ENCODE measurements at regions not wholly inside any gene's neighbourhood (a gene's known extent, or its start where the extent isn't known, plus 50 kb on each side); places are given as distances from the start of the nearest gene placed in this dataset.

GRCh38 chr3:168612671-168613070, 516.9 kb upstream of the GOLIM4 start:
- POLR2A ChIA-PET: no interaction called here
- CTCF ChIA-PET: interaction anchor here (1.7 kb wide), 1 partner anchor 234 kb away, joined by 5 read pairs; no protein-coding TSS in a partner anchor

GRCh38 chr3:168611826-168612225, 516.1 kb upstream of the GOLIM4 start:
- ATAC-seq (peak; percentile 43; the same call in 1 of the 2 replicates), DNase-seq (ENCODE audit: low spot score) (no peak)
- peaks cover 3% of the 10 kb centered on the region; the same call in 1 of the 2 replicates for H3K36me3 Mint-ChIP-seq
- TF ChIP-seq ZNF219 (CRISPR knock-in tag; IDR thresholded peaks at IDR 0.05; ENCODE audit: borderline replicate concordance) (no peak), PREB (CRISPR knock-in tag; IDR thresholded peaks at IDR 0.05; ENCODE audit: borderline replicate concordance) (no peak), NR3C1 (CRISPR knock-in tag; conservative IDR thresholded peaks at IDR 0.05; ENCODE audit: low read depth) (no peak), ARID4B (CRISPR knock-in tag; IDR thresholded peaks at IDR 0.05; ENCODE audit: borderline replicate concordance) (no peak), ZNF671 (CRISPR knock-in tag; IDR thresholded peaks at IDR 0.05) (no peak), ZNF416 (CRISPR knock-in tag; IDR thresholded peaks at IDR 0.05) (no peak), ZNF138 (CRISPR knock-in tag; conservative IDR thresholded peaks at IDR 0.05) (no peak), CREB1 (CRISPR knock-in tag; IDR thresholded peaks at IDR 0.05) (no peak), RORB (CRISPR knock-in tag; IDR thresholded peaks at IDR 0.05) (no peak), ELF4 (CRISPR knock-in tag; IDR thresholded peaks at IDR 0.05; ENCODE audit: low read depth) (no peak), FOXK1 (CRISPR knock-in tag; IDR thresholded peaks at IDR 0.05) (no peak), NFE2L1 (CRISPR knock-in tag; IDR thresholded peaks at IDR 0.05) (no peak), NFATC4 (CRISPR knock-in tag; IDR thresholded peaks at IDR 0.05) (no peak), ERG (CRISPR knock-in tag; IDR thresholded peaks at IDR 0.05) (no peak), GABPB1 (CRISPR knock-in tag; IDR thresholded peaks at IDR 0.05) (no peak)
- TF ChIP-seq, protein P1, sequence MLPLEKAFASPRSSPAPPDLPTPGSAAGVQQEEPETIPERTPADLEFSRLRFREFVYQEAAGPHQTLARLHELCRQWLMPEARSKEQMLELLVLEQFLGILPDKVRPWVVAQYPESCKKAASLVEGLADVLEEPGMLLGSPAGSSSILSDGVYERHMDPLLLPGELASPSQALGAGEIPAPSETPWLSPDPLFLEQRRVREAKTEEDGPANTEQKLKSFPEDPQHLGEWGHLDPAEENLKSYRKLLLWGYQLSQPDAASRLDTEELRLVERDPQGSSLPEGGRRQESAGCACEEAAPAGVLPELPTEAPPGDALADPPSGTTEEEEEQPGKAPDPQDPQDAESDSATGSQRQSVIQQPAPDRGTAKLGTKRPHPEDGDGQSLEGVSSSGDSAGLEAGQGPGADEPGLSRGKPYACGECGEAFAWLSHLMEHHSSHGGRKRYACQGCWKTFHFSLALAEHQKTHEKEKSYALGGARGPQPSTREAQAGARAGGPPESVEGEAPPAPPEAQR (CRISPR knock-in tag; IDR thresholded peaks at IDR 0.05): no peak
- TF ChIP-seq, protein P2, sequence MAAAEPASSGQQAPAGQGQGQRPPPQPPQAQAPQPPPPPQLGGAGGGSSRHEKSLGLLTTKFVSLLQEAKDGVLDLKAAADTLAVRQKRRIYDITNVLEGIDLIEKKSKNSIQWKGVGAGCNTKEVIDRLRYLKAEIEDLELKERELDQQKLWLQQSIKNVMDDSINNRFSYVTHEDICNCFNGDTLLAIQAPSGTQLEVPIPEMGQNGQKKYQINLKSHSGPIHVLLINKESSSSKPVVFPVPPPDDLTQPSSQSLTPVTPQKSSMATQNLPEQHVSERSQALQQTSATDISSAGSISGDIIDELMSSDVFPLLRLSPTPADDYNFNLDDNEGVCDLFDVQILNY (CRISPR knock-in tag; IDR thresholded peaks at IDR 0.05): no peak
- TF ChIP-seq, protein P3, sequence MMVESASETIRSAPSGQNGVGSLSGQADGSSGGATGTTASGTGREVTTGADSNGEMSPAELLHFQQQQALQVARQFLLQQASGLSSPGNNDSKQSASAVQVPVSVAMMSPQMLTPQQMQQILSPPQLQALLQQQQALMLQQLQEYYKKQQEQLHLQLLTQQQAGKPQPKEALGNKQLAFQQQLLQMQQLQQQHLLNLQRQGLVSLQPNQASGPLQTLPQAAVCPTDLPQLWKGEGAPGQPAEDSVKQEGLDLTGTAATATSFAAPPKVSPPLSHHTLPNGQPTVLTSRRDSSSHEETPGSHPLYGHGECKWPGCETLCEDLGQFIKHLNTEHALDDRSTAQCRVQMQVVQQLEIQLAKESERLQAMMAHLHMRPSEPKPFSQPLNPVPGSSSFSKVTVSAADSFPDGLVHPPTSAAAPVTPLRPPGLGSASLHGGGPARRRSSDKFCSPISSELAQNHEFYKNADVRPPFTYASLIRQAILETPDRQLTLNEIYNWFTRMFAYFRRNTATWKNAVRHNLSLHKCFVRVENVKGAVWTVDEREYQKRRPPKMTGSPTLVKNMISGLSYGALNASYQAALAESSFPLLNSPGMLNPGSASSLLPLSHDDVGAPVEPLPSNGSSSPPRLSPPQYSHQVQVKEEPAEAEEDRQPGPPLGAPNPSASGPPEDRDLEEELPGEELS (CRISPR knock-in tag; IDR thresholded peaks at IDR 0.05): no peak
- TF ChIP-seq, protein P4, sequence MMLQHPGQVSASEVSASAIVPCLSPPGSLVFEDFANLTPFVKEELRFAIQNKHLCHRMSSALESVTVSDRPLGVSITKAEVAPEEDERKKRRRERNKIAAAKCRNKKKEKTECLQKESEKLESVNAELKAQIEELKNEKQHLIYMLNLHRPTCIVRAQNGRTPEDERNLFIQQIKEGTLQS (CRISPR knock-in tag; conservative IDR thresholded peaks at IDR 0.05): no peak
- ChIA-PET CTCF (no interaction called here), POLR2A (no interaction called here)
- H3K4me3 Mint-ChIP-seq: no peak overlapping the region
- H3K27ac Mint-ChIP-seq: no peak overlapping the region
- no peaks in the 10 kb centered on the region for H3K27me3 Mint-ChIP-seq (ENCODE audit: low read depth)
- H3K9me3 Mint-ChIP-seq: no peaks in the 10 kb centered on the region
- H3K4me1 Mint-ChIP-seq: peaks cover 61% of the 10 kb centered on the region

More at GRCh38 chr3:168612671-168613070, 516.9 kb upstream of the GOLIM4 start:
- H3K4me3 Mint-ChIP-seq: no peak overlapping the region
- no peaks in the 10 kb centered on the region for H3K9me3 Mint-ChIP-seq
- no peak for ATAC-seq
- H3K4me1 Mint-ChIP-seq: peaks cover 67% of the 10 kb centered on the region
- no peak overlapping the region for H3K27ac Mint-ChIP-seq
- no peak for DNase-seq (ENCODE audit: low spot score)
- TF ChIP-seq JAZF1 (CRISPR knock-in tag; IDR thresholded peaks at IDR 0.05) (no peak), OVOL2 (CRISPR knock-in tag; IDR thresholded peaks at IDR 0.05; ENCODE audit: borderline replicate concordance) (no peak), PRRX2 (CRISPR knock-in tag; IDR thresholded peaks at IDR 0.05) (no peak), CREB1 (CRISPR knock-in tag; IDR thresholded peaks at IDR 0.05) (no peak), ZNF263 (CRISPR knock-in tag; IDR thresholded peaks at IDR 0.05; ENCODE audit: low read depth) (no peak), ESRRA (CRISPR knock-in tag; IDR thresholded peaks at IDR 0.05; ENCODE audit: borderline replicate concordance) (no peak)
- H3K27me3 Mint-ChIP-seq (ENCODE audit: low read depth): no peaks in the 10 kb centered on the region
- peaks cover 3% of the 10 kb centered on the region; the same call in 1 of the 2 replicates for H3K36me3 Mint-ChIP-seq
